GM18868 (cell line): ENCODE measurements at regions not wholly inside any gene's neighbourhood (a gene's known extent, or its start where the extent isn't known, plus 50 kb on each side); places are given as distances from the start of the nearest gene placed in this dataset.
"Not testable (repeated sequence)": the region's sequence is repeated elsewhere in the genome, so short reads cannot be mapped to it uniquely, and the experiment has no call there.

ENCODE experiments used
- ATAC-seq: cut with Tn5 transposase; IDR thresholded peaks from one replicate; pipeline ENCODE4 v1.9.1; 2021; ENCODE audit warnings: mild to moderate bottlenecking, moderate library complexity; ENCODE audit not compliant: unreplicated experiment

DNA sequence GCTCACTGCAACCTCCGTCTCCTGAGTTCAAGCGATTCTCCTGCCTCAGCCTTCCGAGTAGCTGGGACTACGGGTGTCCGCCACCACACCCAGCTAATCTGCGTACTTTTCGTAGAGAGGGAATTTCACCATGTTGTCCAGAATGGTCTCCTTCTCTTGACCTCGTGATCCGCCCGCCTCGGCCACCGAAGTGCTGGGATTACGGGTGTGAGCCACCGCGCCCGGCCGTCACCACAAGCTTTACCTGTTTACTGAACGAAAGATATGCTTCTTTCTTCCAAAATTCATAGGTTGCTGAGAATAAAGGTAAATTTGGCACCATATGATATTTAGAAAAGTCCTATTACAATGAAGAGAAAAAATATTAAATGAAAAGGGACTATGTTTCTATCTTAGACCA lies 333.5 kb upstream of the EPHA6 start:
- no peak for ATAC-seq

GRCh38 chr3:96483191-96483590 lies 331.2 kb upstream of the EPHA6 start:
- not testable (repeated sequence) for ATAC-seq

DNA sequence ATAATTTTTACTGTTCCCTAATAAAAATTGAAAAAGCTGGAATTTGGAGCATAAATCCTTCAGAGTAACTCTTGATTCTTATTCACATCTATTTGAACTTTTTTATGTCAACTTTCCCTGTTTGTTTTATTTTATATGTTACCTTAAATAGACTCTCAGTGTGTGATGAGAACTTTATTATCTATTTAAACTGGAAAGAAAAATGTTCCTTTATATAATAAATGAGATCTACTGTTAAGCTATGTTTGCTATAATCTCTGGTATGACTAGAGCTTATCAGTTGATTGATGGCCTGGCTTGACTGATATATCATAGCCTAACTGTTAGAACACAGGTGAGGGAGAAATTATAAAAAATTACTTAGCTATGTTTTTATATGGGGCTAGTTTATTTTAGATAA lies 330.6 kb upstream of the EPHA6 start:
- no peak for ATAC-seq

- ATAC-seq = no peak
Measured at GRCh38 chr3:96488708-96489107, 325.7 kb upstream of the EPHA6 start.

DNA sequence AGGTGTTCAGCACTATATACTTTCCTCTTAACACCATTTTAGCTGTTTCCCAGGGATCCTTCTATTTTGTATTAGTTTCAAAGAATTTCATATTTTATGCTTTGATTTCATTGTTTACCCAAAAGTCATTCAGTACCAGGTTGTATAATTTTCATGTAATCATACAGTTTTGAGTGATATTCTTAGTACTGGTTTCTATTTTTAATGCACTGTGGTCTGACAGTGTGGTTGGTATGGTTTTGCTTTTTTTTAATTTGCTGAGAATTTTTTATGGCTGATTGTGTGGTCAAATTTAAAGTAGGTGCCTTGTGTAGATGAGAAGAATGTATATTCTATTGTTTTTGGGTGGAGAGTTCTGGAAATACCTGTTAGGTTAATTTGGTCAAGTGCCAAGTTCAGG lies 323.4 kb upstream of the EPHA6 start:
- ATAC-seq = peak; percentile 52

GRCh38 chr3:96491868-96492267 lies 322.5 kb upstream of the EPHA6 start:
- peak; percentile 58 for ATAC-seq

DNA sequence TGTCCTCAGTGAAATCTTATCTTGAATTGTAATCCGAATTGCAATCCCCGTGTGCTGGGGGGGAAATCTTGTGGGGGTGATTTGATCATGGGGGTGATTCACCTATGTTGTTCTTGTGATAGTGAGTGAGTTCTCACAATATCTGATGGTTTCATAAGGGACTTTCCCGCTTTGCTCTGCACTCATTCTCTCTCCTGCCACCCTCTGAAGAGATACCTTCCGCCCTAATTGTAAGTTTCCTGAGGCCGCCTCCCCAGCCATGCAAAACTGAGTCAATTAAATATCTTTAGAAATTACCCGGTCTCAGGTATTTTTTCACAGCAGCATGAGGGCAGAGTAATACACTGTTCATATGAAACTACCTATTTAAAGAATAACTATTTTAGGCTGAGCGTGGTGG lies 304.1 kb upstream of the EPHA6 start:
- no peak for ATAC-seq

DNA sequence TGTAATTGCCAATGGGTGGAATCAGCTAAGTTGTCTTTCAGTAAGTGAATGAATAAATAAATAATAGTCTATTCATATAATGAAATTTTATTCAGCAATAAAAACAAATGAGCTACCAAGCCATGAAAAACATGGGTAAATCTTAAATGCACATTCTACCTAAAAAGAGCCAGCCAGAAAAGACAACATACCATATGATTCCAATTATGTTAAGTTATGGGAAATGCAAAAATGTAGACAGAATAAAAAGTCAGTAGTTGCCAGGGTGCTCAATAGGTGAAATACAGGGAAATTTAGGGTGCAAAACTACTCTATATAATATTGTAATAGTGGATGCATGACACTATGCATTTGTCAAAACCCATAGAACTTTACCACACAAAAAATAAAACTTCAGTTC lies 277.2 kb upstream of the EPHA6 start:
- ATAC-seq = no peak

DNA sequence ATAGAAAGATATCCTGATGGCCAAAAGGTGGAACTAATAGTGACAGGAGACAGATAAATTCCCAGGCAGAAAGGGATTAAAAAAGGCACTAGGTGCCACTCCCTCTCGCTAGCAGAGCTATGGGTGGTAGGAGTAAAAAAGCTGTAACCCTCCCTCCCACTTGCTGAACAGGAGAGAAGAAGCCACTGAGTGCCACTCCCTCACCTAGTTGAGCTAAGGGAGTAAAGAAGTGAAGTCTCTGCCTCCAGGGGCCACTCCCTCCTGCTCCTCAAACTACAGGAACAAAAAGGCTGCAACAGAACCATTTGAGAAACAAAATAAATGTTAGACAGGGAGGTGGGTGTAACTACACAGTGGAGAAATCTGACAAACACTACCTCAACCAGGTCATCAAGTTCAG lies 276.2 kb upstream of the EPHA6 start:
- no peak for ATAC-seq

GRCh38 chr3:96548073-96548472 lies 266.3 kb upstream of the EPHA6 start:
- no peak for ATAC-seq

DNA sequence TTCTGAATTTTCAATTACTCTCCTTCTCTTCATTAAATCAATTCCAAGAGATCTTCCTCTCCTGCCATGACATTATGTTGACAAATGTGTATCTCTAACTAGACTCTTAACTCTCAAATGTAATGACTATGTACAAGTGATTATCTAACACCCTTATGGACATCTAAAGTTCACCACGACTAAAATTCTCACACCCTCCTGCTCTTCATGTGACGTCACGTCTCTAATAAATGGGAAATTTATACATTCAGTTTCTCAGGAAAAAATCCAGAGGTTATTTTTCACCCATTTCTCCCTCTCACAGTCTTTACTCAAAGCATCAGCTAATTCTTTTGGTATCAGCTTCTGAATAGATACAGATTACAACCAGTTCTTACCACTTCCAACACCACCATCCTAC lies 237.5 kb upstream of the EPHA6 start:
- no peak for ATAC-seq

DNA sequence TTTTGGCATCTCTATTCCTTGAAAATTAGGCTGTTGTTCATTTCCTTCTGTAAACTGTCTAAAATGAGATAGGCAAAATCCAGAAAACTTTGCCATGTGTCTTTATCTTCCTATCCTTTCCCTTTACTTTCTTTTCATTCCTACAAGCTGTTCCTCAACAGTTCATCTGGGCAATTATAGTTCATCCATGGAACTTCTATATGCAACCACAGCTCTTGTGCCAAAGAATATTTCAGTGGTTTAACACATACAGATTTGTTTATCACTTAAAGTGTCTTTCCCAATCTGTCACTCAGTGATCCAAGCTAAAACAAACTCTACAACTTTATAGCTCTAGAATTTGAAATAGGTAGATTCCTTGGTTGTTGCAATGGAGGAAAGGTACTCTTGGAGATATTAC lies 230.3 kb upstream of the EPHA6 start:
- no peak for ATAC-seq

- ATAC-seq = not testable (repeated sequence)
Measured at GRCh38 chr3:96606865-96607264, 207.5 kb upstream of the EPHA6 start.

- no peak for ATAC-seq
Measured at GRCh38 chr3:96619475-96619874, 194.9 kb upstream of the EPHA6 start.

GRCh38 chr3:96622878-96623277 lies 191.5 kb upstream of the EPHA6 start:
- ATAC-seq = no peak

- no peak for ATAC-seq
Measured at GRCh38 chr3:96631050-96631449, 183.3 kb upstream of the EPHA6 start.

GRCh38 chr3:96646596-96646995 lies 167.8 kb upstream of the EPHA6 start:
- ATAC-seq = no peak

- no peak for ATAC-seq
Measured at GRCh38 chr3:96657710-96658109, 156.7 kb upstream of the EPHA6 start.

DNA sequence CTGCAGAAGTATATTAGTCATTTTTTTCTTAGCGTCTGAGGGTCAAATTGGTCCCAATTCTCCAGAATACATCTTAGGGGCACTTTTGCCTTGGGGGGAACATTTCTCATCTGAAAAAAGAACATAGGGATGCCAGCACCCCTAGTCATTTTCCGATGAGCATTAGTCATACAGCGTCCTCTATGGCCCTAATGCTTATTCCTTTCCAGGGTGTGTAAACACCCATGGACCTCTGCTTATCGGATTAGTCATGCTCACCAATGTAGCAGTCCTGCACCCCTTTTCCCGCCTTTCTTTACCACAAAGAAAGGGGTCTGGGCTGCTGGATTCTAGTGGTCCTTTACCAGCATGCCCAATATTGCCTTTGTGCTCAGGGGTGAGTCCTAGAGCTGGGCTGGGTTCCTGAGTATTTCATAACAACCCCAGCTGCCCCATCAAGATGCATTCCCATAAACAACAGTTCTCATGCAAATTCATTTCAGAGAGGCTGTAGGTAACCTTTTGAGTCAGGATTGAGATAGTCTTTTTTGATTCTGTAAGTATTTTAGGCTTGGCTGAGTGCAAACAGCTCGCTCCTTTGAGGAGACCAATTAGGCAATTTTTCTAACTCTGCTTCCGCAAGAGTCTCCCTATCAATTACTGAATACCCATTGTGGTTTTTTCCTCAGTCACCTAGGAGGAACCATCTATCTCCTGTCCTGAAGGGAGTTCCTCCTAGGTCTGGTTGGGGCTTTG lies 142.4 kb upstream of the EPHA6 start:
- ATAC-seq = not testable (repeated sequence)

GRCh38 chr3:96677156-96677555 lies 137.2 kb upstream of the EPHA6 start:
- no peak for ATAC-seq

DNA sequence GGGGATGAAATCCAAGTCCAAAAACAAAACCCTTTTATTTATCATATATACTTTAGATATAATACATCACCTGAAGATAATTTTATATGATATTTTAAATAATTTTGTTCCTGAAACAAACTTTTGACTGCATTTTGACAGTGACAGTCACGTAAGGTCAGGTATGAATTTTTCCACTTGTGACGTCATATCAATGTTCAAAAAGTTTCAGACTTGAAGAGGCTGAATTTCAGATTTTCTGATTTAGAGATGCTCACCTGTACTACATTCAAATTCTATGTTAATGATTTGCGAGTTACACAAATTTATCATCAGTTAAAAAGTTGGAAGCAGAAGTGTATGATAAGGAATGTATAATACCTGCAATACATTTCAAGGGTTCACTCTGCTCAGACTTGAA lies 136.1 kb upstream of the EPHA6 start:
- no peak for ATAC-seq

DNA sequence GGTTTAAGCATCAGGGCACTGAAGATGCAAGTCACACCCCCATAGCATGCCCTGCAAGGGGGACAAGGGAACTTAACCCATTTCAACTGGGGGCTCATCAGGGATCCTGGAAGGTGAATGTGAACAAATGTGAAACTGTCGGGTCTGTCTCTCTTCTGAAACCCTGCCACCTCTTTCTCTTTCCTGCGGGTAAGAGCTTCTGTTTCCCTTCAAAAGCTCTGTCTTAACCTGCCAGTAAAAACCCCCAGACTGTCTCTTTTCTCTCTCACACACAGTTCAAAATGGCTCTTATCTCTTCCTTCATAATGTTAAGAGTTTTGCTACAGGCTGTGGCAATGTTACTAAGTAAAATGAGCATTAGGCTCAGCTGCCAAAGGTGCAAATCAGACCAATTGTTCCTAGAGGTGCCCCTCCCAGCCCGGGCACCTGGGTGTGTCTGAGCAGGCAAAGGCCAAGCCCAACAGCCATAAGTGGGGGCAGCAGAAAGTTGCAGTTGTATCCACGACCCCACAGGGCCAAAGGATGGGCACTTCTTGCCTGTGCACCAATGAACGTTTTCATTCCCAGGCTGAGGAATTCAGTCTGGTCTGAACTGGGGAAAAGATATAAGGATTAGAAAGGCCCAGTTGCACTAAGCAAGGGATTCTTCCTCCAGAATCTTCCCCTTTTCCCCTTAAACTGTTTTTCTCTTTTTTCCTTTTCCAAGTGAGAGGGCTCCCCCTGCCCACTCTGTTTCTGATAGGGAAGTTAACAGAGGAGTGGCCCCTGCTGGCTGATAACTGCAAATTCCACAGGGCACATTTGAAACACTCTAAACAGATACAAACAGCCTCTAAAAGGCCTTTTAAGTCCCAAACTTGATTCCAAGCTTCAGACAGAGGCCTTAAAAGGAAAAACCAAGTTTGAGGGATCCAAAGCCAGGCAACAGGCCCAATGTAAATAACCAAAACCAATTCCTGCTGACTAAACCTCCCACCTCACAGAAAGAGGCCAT lies 113.8 kb upstream of the EPHA6 start:
- no peak for ATAC-seq
